ENCODE measurements at regions not wholly inside any gene's neighbourhood (a gene's known extent, or its start where the extent isn't known, plus 50 kb on each side); places are given as distances from the start of the nearest gene placed in this dataset.
"Not testable (repeated sequence)": the region's sequence is repeated elsewhere in the genome, so short reads cannot be mapped to it uniquely, and the experiment has no call there.

DNA sequence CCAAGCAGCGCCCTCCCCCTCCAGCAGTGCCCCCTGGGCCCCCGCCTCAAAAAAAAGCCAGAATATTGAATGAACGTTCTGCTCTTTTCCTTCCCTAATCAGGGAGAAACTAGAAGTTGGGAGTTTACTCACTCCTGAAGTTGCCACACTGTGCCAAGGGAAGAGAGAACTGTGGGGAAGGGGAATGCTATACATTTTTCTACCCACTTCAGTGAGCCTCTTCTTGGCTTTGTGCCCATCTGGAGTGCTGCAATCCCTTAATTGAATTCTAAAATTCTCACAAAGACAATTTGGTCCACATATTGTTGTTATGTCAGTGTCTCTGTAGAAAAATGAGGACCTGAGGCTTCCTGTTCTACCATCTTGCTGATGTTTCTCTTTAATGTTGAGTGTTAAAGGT, 443.7 kb downstream of the DIRAS2 start:
- in situ Hi-C loops (cut with HindIII; ENCODE audit: low pct_ligation_motif_present, low sequenced_read_pairs): no loop called here
- TF ChIP-seq CTCF (IDR thresholded peaks at IDR 0.05; ENCODE audit: low read depth, low read length, missing control alignments): no peak
- H3K27me3 ChIP-seq (replicated peaks): no peaks in the 10 kb centered on the region
- no peak overlapping the region for H3K27ac ChIP-seq
- no peak for DNase-seq
- H3K4me3 ChIP-seq (ENCODE audit: low read depth, low read length): no peak overlapping the region
- H3K36me3 ChIP-seq (replicated peaks): no peaks in the 10 kb centered on the region

DNA sequence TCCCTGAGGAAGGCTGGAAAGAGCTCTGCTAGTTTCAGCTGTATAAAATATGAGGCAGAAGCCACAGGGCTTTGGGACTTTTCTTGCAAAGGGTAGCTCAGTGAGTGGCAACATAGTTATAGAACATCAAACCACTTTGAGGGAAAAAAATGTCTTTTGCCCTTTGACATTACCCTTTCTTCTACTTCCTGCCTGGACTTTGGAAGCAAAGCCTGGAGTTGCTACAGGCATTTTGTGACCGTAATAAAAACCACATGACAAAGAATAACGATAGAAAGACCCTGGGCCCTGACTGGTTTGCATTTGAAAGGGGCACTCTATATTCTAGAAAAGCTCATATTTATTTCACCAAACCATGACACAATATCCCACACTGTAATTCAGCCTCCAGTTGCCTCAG, 440.9 kb downstream of the DIRAS2 start:
- Histone ChIP-seq H3K27me3 (replicated peaks) (no peaks in the 10 kb centered on the region), H3K4me3 (ENCODE audit: low read depth, low read length) (no peak overlapping the region), H3K27ac (no peak overlapping the region), H3K36me3 (replicated peaks) (no peaks in the 10 kb centered on the region)
- no peak for TF ChIP-seq CTCF (IDR thresholded peaks at IDR 0.05; ENCODE audit: low read depth, low read length, missing control alignments)
- no peak for DNase-seq
- in situ Hi-C loops (cut with HindIII; ENCODE audit: low pct_ligation_motif_present, low sequenced_read_pairs): no loop called here

DNA sequence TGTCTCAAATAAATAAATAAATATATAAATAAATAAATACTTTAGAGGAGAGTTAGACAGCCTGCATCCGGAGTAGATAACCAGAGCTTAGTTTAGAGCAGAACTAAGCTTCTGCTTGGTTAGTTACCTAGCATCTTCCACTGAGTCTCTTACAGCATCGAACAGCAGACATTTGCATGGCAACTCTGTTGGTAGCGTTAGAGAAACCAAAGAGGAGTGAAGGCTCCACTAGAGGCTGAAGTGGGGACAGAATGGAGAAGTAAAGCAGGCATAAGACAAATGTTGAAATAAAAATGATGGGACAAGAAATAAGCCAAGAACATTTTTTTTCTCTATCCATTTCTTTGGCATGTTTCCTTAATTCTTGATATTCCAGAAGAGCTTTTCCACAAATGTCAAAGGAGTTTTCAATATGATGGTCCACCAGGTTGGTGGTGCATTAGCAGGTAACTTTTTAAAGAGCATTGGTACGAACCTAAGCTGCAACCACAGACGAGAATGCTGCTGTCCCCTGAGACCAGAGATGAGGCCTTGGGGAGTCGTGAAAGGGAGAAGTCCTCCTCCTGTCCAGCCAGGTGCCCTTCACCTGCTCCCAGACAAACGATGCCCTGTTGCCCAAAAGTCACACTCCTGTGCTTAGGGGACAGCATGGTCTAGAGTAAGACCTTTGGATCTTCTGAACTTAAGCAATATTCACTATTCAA, 438.3 kb downstream of the DIRAS2 start:
- in situ Hi-C loops (cut with HindIII; ENCODE audit: low pct_ligation_motif_present, low sequenced_read_pairs): no loop called here
- H3K27me3 ChIP-seq (replicated peaks): no peaks in the 10 kb centered on the region
- no peak overlapping the region for H3K27ac ChIP-seq
- H3K4me3 ChIP-seq (ENCODE audit: low read depth, low read length): no peak overlapping the region
- no peak for DNase-seq
- H3K36me3 ChIP-seq (replicated peaks): no peaks in the 10 kb centered on the region
- no peak for TF ChIP-seq CTCF (IDR thresholded peaks at IDR 0.05; ENCODE audit: low read depth, low read length, missing control alignments)

GRCh38 chr9:90213045-90213444, 429.6 kb downstream of the DIRAS2 start:
- in situ Hi-C loops (cut with HindIII; ENCODE audit: low pct_ligation_motif_present, low sequenced_read_pairs); H3K27ac ChIP-seq; H3K27me3 ChIP-seq (replicated peaks); H3K36me3 ChIP-seq (replicated peaks); DNase-seq; H3K4me3 ChIP-seq (ENCODE audit: low read depth, low read length): not testable (repeated sequence)

DNA sequence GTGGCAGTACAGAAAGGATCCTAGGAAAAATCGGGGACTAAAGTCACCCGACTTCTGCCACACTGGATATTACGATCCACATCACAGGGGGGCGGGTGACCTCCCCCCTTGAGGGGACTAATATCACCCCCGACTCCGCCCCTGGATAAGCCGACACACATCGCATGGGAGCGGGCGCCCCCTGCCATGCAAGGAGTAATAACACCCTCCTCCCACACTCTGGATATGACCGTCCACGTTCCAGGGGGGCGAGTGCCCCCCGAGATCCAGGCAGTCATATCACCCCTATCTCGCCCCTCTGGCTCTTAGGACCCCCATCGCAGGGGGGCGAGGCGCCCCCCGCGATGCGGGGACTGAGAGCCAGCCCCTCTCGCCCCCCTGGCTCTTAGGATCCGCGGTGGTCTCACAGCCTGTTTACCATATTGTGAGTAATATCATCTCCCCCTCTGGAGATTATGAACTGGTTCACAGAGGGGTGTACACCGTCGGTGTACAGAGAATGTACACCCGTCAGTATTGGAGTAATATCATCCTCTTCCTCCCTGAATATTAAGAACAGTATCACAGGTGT, 423.0 kb downstream of the DIRAS2 start:
- no peak for DNase-seq
- Histone ChIP-seq H3K27me3 (replicated peaks) (no peaks in the 10 kb centered on the region), H3K4me3 (ENCODE audit: low read depth, low read length) (no peak overlapping the region), H3K27ac (no peak overlapping the region), H3K36me3 (replicated peaks) (no peaks in the 10 kb centered on the region)
- in situ Hi-C loops (cut with HindIII; ENCODE audit: low pct_ligation_motif_present, low sequenced_read_pairs): no loop called here
- no peak for TF ChIP-seq CTCF (IDR thresholded peaks at IDR 0.05; ENCODE audit: low read depth, low read length, missing control alignments)

DNA sequence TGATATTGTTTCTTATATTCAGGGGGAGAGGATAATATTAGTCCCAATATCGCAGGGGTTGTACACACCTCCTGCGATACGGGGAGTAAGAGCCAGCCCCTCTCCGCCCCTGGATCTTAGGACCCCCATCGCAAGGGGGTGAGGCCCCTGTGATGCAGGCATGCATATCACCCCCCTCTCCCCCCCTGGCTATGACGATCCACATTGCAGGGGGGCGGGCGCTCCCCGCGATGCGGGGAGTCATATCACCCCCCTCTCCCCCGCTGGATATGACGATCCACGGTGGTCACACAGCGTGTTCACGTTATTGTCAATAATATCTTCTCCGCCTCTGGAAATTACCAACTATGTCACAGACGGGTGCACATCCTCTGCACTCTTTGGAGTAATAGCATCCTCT, 420.7 kb downstream of the DIRAS2 start:
- H3K27me3 ChIP-seq (replicated peaks); in situ Hi-C loops (cut with HindIII; ENCODE audit: low pct_ligation_motif_present, low sequenced_read_pairs); H3K36me3 ChIP-seq (replicated peaks); H3K4me3 ChIP-seq (ENCODE audit: low read depth, low read length); DNase-seq; H3K27ac ChIP-seq: not testable (repeated sequence)

- in situ Hi-C loops (cut with HindIII; ENCODE audit: low pct_ligation_motif_present, low sequenced_read_pairs): not testable (repeated sequence)
- TF ChIP-seq CTCF (IDR thresholded peaks at IDR 0.05; ENCODE audit: low read depth, low read length, missing control alignments): peak; percentile 50
These were observed 415.7 kb downstream of the DIRAS2 start for GRCh38 chr9:90226839-90227338.

DNA sequence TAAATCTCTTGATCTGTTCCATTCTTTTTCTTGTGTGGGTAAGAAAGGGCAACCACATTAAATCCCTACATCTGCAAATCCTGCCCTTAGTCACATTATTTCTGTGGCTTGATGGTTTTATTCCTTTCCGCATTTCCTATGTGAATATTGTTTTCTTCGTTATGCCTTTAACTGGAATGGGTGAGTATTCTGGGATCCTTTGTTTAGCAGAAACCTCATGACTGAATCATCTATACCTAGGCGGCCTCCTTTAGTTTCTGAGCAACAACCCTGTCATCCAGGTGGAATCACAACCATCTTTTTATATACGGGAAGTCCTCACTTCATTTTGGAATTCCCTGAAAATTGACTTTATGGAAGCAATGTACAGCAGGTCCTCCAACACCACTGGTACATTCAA, 409.5 kb downstream of the DIRAS2 start:
- DNase-seq; in situ Hi-C loops (cut with HindIII; ENCODE audit: low pct_ligation_motif_present, low sequenced_read_pairs); H3K27ac ChIP-seq: not testable (repeated sequence)

More at GRCh38 chr9:90226839-90227338, 415.7 kb downstream of the DIRAS2 start:
- DNase-seq: peak; percentile 55
- H3K27me3 ChIP-seq (replicated peaks); H3K27ac ChIP-seq; H3K4me3 ChIP-seq (ENCODE audit: low read depth, low read length); H3K36me3 ChIP-seq (replicated peaks): not testable (repeated sequence)

More for the DNA sequence above, 409.5 kb downstream of the DIRAS2 start:
- H3K4me3 ChIP-seq (ENCODE audit: low read depth, low read length); H3K27me3 ChIP-seq (replicated peaks); H3K36me3 ChIP-seq (replicated peaks): not testable (repeated sequence)

Measured in brain microvascular endothelial cell (primary cell).